ENCODE measurements at regions not wholly inside any gene's neighbourhood (a gene's known extent, or its start where the extent isn't known, plus 50 kb on each side); places are given as distances from the start of the nearest gene placed in this dataset.
A peak's percentile ranks its signal among the peaks of the same experiment; 100 is the strongest.

- no peak overlapping the region for H3K27ac Mint-ChIP-seq
- ATAC-seq = no peak
- H3K27me3 Mint-ChIP-seq = no peaks in the 10 kb centered on the region
- no peak overlapping the region for H3K4me3 Mint-ChIP-seq
- peaks cover 5% of the 10 kb centered on the region for H3K9me3 Mint-ChIP-seq
- H3K36me3 Mint-ChIP-seq = no peaks in the 10 kb centered on the region
- no peaks in the 10 kb centered on the region for H3K4me1 Mint-ChIP-seq
These were observed 408.6 kb upstream of the IRX4 start for GRCh38 chr5:2291146-2291840.

- no peak overlapping the region for H3K27ac Mint-ChIP-seq
- H3K36me3 Mint-ChIP-seq = no peaks in the 10 kb centered on the region
- H3K4me1 Mint-ChIP-seq = no peaks in the 10 kb centered on the region
- no peaks in the 10 kb centered on the region for H3K27me3 Mint-ChIP-seq
- no peak overlapping the region for H3K4me3 Mint-ChIP-seq
- peaks cover 5% of the 10 kb centered on the region for H3K9me3 Mint-ChIP-seq
- ATAC-seq = no peak
These were observed 406.7 kb upstream of the IRX4 start for GRCh38 chr5:2289380-2289779.

GRCh38 chr5:2288968-2289367, 406.2 kb upstream of the IRX4 start:
- Mint-ChIP-seq H3K9me3 (peaks cover 5% of the 10 kb centered on the region), H3K27ac (no peak overlapping the region), H3K4me3 (no peak overlapping the region), H3K36me3 (no peaks in the 10 kb centered on the region), H3K4me1 (no peaks in the 10 kb centered on the region), H3K27me3 (no peaks in the 10 kb centered on the region)
- ATAC-seq = no peak

GRCh38 chr5:2288466-2288865, 405.7 kb upstream of the IRX4 start:
- no peak for ATAC-seq
- Mint-ChIP-seq H3K36me3 (no peaks in the 10 kb centered on the region), H3K4me1 (no peaks in the 10 kb centered on the region), H3K9me3 (peaks cover 5% of the 10 kb centered on the region), H3K27ac (no peak overlapping the region), H3K27me3 (no peaks in the 10 kb centered on the region), H3K4me3 (no peak overlapping the region)

- Mint-ChIP-seq H3K27me3 (no peaks in the 10 kb centered on the region), H3K36me3 (no peaks in the 10 kb centered on the region), H3K9me3 (peaks cover 3% of the 10 kb centered on the region), H3K4me1 (no peaks in the 10 kb centered on the region), H3K4me3 (no peak overlapping the region), H3K27ac (no peak overlapping the region)
- ATAC-seq = no peak
These were observed 403.5 kb upstream of the IRX4 start for GRCh38 chr5:2286250-2286649.

GRCh38 chr5:2284678-2285077, 402.0 kb upstream of the IRX4 start:
- Mint-ChIP-seq H3K9me3 (peaks cover 10% of the 10 kb centered on the region), H3K27me3 (no peaks in the 10 kb centered on the region), H3K4me1 (no peaks in the 10 kb centered on the region), H3K36me3 (no peaks in the 10 kb centered on the region), H3K4me3 (no peak overlapping the region), H3K27ac (no peak overlapping the region)
- no peak for ATAC-seq

DNA sequence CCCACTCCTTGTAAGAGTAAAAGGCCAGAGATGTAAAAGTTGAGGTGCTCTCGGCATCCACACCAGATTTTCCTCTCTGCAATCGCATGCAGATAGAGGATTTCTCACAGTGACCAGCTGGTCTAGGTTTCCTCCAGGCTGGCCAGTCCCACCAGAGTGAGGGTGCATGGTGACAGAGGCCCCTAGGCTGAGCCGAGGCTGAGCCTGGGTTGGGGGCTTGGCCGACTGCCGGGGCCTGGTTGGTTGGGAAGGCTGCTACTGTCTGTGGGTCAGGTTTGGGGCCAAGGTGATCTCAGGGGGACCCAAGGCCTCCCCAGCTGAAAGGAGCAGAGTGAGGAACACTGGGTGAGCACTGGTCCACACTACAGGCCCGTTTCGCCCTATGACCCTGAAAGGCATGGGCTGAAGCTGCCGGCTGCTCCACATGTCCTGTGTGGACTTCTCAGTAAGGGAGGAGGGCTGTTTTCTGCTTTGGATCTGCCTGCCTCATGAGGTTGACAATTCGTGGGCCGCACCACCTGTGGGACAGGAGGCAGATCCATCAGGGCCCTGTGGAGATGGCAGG, 400.8 kb upstream of the IRX4 start:
- Mint-ChIP-seq H3K4me3 (no peak overlapping the region), H3K27ac (no peak overlapping the region), H3K27me3 (no peaks in the 10 kb centered on the region), H3K36me3 (no peaks in the 10 kb centered on the region), H3K9me3 (peaks cover 10% of the 10 kb centered on the region), H3K4me1 (no peaks in the 10 kb centered on the region)
- ATAC-seq = no peak

DNA sequence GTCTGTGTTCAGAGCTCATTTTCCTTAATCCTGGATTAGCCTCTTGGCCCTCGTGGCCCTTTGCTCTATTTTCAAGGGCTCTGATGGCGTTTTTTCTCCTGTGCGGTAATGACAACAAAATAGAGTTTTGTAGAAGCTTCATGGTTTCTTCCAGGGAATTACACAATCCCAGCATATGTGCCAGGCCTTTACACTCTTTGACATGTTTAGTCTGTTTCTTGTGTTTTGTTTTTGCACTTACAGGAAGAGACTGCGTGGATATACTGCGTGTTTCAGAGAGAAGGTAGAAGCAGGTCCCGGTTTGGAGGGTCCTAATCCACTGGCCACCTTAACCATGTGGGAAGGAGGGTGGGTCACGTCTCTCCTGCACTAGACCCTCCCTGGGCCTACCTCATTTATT, 400.2 kb upstream of the IRX4 start:
- H3K9me3 Mint-ChIP-seq = peaks cover 10% of the 10 kb centered on the region
- H3K4me1 Mint-ChIP-seq = no peaks in the 10 kb centered on the region
- no peak overlapping the region for H3K4me3 Mint-ChIP-seq
- H3K27ac Mint-ChIP-seq = no peak overlapping the region
- ATAC-seq = no peak
- H3K27me3 Mint-ChIP-seq = peaks cover 3% of the 10 kb centered on the region
- H3K36me3 Mint-ChIP-seq = no peaks in the 10 kb centered on the region

- no peak overlapping the region for H3K4me3 Mint-ChIP-seq
- no peaks in the 10 kb centered on the region for H3K4me1 Mint-ChIP-seq
- peak; percentile 44 for ATAC-seq
- no peaks in the 10 kb centered on the region for H3K36me3 Mint-ChIP-seq
- peaks cover 10% of the 10 kb centered on the region for H3K9me3 Mint-ChIP-seq
- peaks cover 10% of the 10 kb centered on the region for H3K27me3 Mint-ChIP-seq
- no peak overlapping the region for H3K27ac Mint-ChIP-seq
These were observed 399.4 kb upstream of the IRX4 start for GRCh38 chr5:2282034-2282690.

DNA sequence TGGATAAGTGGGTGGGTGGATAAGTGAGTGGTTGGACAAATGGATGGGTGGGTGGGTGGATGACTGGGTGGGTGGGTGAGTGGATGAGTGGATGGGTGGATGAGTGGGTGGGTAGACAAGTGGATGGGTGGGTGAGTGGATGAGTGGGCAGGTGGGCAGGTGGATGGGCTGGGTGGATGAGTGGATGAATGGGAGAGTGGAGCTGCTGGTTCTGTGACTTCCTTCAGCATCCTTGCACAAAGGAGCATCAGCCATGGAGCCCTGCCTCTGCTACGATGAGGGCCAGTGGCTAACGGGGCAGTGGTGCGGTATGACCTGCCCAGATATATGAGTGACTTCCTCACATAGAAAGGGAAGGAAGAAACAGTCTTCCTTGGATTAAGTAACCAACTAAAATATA, 398.7 kb upstream of the IRX4 start:
- Mint-ChIP-seq H3K36me3 (no peaks in the 10 kb centered on the region), H3K27ac (no peak overlapping the region), H3K4me1 (no peaks in the 10 kb centered on the region), H3K27me3 (peaks cover 14% of the 10 kb centered on the region), H3K9me3 (peaks cover 7% of the 10 kb centered on the region), H3K4me3 (no peak overlapping the region)
- ATAC-seq = no peak

DNA sequence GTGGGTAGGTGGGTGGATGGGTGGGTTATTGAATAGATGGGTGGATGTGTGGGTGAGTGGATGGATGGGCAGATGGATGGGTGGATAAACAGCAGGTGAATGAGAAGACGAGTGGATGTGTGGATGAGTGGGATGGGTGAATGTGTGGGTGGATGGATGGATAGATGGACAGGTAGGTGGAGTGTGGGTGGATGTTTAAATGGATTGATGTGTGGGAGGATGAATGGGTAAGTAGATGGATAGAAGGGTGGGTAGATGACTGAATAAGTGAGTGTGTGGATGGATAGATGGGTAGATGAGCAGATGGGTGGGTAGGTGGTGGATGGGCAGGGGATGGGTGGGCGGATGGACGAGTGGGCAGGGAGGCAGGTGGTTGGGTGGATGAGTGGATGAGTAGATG, 397.6 kb upstream of the IRX4 start:
- H3K9me3 Mint-ChIP-seq = peaks cover 7% of the 10 kb centered on the region
- no peak for ATAC-seq

GRCh38 chr5:2278825-2279456, 396.2 kb upstream of the IRX4 start:
- no peak for ATAC-seq
- no peak overlapping the region for H3K27ac Mint-ChIP-seq
- peaks cover 14% of the 10 kb centered on the region for H3K27me3 Mint-ChIP-seq
- H3K9me3 Mint-ChIP-seq = peaks cover 7% of the 10 kb centered on the region
- H3K4me1 Mint-ChIP-seq = no peaks in the 10 kb centered on the region
- no peak overlapping the region for H3K4me3 Mint-ChIP-seq
- H3K36me3 Mint-ChIP-seq = no peaks in the 10 kb centered on the region

More for the DNA sequence above, 397.6 kb upstream of the IRX4 start:
- peaks cover 14% of the 10 kb centered on the region for H3K27me3 Mint-ChIP-seq
- no peaks in the 10 kb centered on the region for H3K4me1 Mint-ChIP-seq
- H3K4me3 Mint-ChIP-seq = no peak overlapping the region
- no peaks in the 10 kb centered on the region for H3K36me3 Mint-ChIP-seq
- no peak overlapping the region for H3K27ac Mint-ChIP-seq

DNA sequence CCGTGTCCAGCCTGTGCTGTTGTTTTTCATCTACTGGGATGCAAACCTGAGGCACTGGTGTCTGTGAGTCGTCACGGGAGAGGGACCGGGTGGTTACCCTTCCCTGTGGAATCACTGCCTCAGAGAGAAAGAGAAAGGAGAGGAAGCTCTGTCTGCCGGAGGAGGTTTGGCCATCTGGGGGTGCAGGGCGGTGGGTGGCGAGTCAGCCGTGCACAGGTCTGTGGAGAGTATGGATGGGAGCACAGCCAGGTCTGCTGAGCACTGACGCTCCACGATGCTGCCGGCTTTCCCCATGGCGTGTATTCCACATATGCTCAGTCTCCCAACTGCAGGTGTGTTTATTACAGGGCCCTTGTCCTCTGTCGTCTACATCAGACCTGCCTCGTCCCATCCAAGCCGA, 395.2 kb upstream of the IRX4 start:
- no peak overlapping the region for H3K27ac Mint-ChIP-seq
- no peak overlapping the region for H3K4me3 Mint-ChIP-seq
- peaks cover 14% of the 10 kb centered on the region for H3K27me3 Mint-ChIP-seq
- ATAC-seq = no peak
- no peaks in the 10 kb centered on the region for H3K36me3 Mint-ChIP-seq
- no peaks in the 10 kb centered on the region for H3K4me1 Mint-ChIP-seq
- H3K9me3 Mint-ChIP-seq = peaks cover 7% of the 10 kb centered on the region

DNA sequence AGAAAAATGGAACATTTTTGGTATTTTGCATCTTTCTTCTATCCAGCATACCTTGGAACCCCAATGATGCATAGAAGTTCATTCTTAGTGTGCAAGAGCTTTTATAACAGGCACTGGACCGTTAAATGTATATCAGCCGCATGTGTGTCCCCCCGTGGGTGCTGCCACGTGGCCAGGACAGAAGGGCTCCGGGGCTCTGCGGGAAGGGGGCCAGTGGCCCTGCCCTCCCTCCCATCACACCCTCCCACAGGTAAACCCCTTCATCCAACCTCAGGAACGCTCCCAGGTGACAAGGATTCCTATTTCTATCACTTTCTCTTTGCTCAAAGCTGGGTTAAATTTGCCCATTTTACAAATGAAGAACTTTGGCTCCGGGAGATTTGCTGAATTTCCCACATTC, 393.4 kb upstream of the IRX4 start:
- Mint-ChIP-seq H3K27me3 (peaks cover 14% of the 10 kb centered on the region), H3K36me3 (no peaks in the 10 kb centered on the region), H3K4me3 (no peak overlapping the region), H3K9me3 (peaks cover 7% of the 10 kb centered on the region), H3K4me1 (no peaks in the 10 kb centered on the region), H3K27ac (no peak overlapping the region)
- ATAC-seq = no peak

DNA sequence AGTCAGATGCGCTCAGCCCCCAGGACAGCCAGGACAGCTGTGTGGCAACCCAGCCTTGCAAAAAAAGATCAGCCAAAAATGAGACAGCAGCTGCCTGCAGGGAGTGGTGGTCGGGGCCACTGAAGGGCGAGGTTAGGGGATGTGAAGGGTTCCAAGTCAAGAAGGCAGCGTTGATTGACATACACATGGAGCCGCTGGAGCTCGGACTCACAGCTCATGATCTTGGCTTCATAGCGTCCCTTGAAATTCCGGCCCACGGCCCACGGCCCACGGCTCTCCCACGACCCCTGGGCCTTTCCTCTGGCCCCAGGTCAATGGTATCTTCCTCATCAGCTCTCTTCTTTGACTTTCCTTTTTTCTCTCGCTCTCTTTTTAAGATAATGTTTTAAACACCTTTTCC, 390.0 kb upstream of the IRX4 start:
- peaks cover 4% of the 10 kb centered on the region for H3K9me3 Mint-ChIP-seq
- peaks cover 18% of the 10 kb centered on the region for H3K27me3 Mint-ChIP-seq
- no peaks in the 10 kb centered on the region for H3K4me1 Mint-ChIP-seq
- H3K36me3 Mint-ChIP-seq = no peaks in the 10 kb centered on the region
- no peak overlapping the region for H3K27ac Mint-ChIP-seq
- no peak for ATAC-seq
- no peak overlapping the region for H3K4me3 Mint-ChIP-seq

DNA sequence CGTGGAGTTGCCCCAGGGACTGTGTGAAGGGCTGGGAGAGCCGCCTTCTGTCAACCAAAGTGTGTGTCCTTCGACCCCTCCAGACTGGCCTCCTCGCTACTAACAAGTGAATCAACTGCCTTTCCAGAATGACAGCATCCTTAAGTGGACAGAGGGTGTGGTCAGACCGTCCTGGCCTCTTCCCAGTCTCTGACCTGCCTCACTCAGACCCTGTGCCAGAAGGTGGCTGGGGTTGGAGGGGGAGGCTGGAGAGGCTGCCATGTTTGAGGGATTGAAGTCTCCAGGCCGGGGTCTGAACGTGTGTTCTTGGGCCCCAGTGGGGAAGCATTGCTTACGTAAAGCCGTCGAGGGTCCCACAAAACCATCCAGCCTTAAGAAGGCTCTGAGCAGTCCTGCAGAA, 389.3 kb upstream of the IRX4 start:
- peaks cover 5% of the 10 kb centered on the region for H3K9me3 Mint-ChIP-seq
- no peak overlapping the region for H3K27ac Mint-ChIP-seq
- no peak overlapping the region for H3K4me3 Mint-ChIP-seq
- H3K4me1 Mint-ChIP-seq = no peaks in the 10 kb centered on the region
- H3K27me3 Mint-ChIP-seq = peaks cover 11% of the 10 kb centered on the region
- H3K36me3 Mint-ChIP-seq = no peaks in the 10 kb centered on the region
- no peak for ATAC-seq
